H9 (cell line): ENCODE measurements at regions not wholly inside any gene's neighbourhood (a gene's known extent, or its start where the extent isn't known, plus 50 kb on each side); places are given as distances from the start of the nearest gene placed in this dataset.

Experiments
- DNase-seq: peaks from one replicate; pipeline ENCODE4 v3.0.0-alpha.2; 2017
- H2AFZ ChIP-seq: one replicate; pipeline ENCODE4 v1.6.1; 2013; ENCODE audit warnings: mild to moderate bottlenecking, low read length, control low read depth, moderate library complexity
- H2AK5ac ChIP-seq: 2 replicates; pipeline ENCODE4 v1.6.1; 2013; ENCODE audit warnings: low read length, control low read depth, mixed read lengths; ENCODE audit not compliant: insufficient read length
- H2BK120ac ChIP-seq: one replicate; pipeline ENCODE4 v1.6.1; 2013; ENCODE audit warnings: low read depth, mild to moderate bottlenecking, low read length, control low read depth, inconsistent platforms; ENCODE audit not compliant: poor library complexity, severe bottlenecking
- H2BK12ac ChIP-seq: 2 replicates; pipeline ENCODE4 v1.6.1; 2013; ENCODE audit warnings: low read length, control low read depth, mixed read lengths, low read depth; ENCODE audit not compliant: insufficient read length
- H2BK15ac ChIP-seq: 2 replicates; pipeline ENCODE4 v1.6.1; 2013; ENCODE audit warnings: low read depth, low read length, control low read depth
- H2BK20ac ChIP-seq: one replicate; pipeline ENCODE4 v1.6.1; 2013; ENCODE audit warnings: low read depth, mild to moderate bottlenecking, low read length, control low read depth, inconsistent platforms; ENCODE audit not compliant: poor library complexity, severe bottlenecking
- H2BK5ac ChIP-seq: 2 replicates; pipeline ENCODE4 v1.6.1; 2013; ENCODE audit warnings: low read length, control low read depth, mixed read lengths; ENCODE audit not compliant: insufficient read length
- H3K14ac ChIP-seq: 2 replicates; pipeline ENCODE4 v1.6.1; 2013; ENCODE audit warnings: low read length, control low read depth; ENCODE audit not compliant: insufficient read depth
- H3K18ac ChIP-seq: 2 replicates; pipeline ENCODE4 v1.6.1; 2013; ENCODE audit warnings: low read depth, mild to moderate bottlenecking, mixed read lengths, low read length, control low read depth; ENCODE audit not compliant: insufficient read length
- H3K23ac ChIP-seq: 2 replicates; pipeline ENCODE4 v1.6.1; 2013; ENCODE audit warnings: low read length, control low read depth, mixed read lengths, low read depth; ENCODE audit not compliant: insufficient read length
- H3K23me2 ChIP-seq: 2 replicates; pipeline ENCODE4 v1.6.1; 2013; ENCODE audit warnings: low read depth, mild to moderate bottlenecking, mixed read lengths, low read length, control low read depth; ENCODE audit not compliant: insufficient read length, poor library complexity, severe bottlenecking
- H3K27ac ChIP-seq: 2 replicates; pipeline ENCODE4 v1.5.1; 2013; ENCODE audit warnings: low read length, control low read depth, mixed read lengths, low read depth; ENCODE audit not compliant: insufficient read length
- H3K27me3 ChIP-seq: 2 replicates; pipeline ENCODE4 v1.6.1; 2013; ENCODE audit warnings: low read length, control low read depth, inconsistent platforms; ENCODE audit not compliant: insufficient read depth
- H3K4ac ChIP-seq: 2 replicates; pipeline ENCODE4 v1.6.1; 2013; ENCODE audit warnings: low read depth, mild to moderate bottlenecking, control low read depth, inconsistent platforms, low read length, moderate library complexity
- H3K4me1 ChIP-seq: 2 replicates; pipeline ENCODE4 v1.6.1; 2013; ENCODE audit warnings: low read length, control low read depth, inconsistent platforms; ENCODE audit not compliant: insufficient read depth
- H3K4me2 ChIP-seq: 2 replicates; pipeline ENCODE4 v1.6.1; 2013; ENCODE audit warnings: low read length, control low read depth, mixed read lengths; ENCODE audit not compliant: insufficient read length, insufficient read depth
- H3K56ac ChIP-seq: 2 replicates; pipeline ENCODE4 v1.6.1; 2013; ENCODE audit warnings: low read depth, mild to moderate bottlenecking, mixed read lengths, low read length, control low read depth; ENCODE audit not compliant: insufficient read length
- H3K79me1 ChIP-seq: 2 replicates; pipeline ENCODE4 v1.6.1; 2013; ENCODE audit warnings: low read depth, mild to moderate bottlenecking, moderate library complexity, low read length, control low read depth, inconsistent platforms; ENCODE audit not compliant: insufficient read depth, poor library complexity, severe bottlenecking
- H3K79me2 ChIP-seq: 2 replicates; pipeline ENCODE4 v1.6.1; 2013; ENCODE audit warnings: low read length, control low read depth, inconsistent platforms; ENCODE audit not compliant: insufficient read depth
- H3K9ac ChIP-seq: 2 replicates; pipeline ENCODE4 v1.6.1; 2013; ENCODE audit warnings: low read length, control low read depth, mixed read lengths; ENCODE audit not compliant: insufficient read length; ENCODE audit errors: extremely low read depth
- H3K9me3 ChIP-seq: one replicate; pipeline ENCODE4 v1.6.1; 2013; ENCODE audit warnings: low read depth, low read length, inconsistent platforms; ENCODE audit not compliant: control insufficient read depth
- H3T11ph ChIP-seq: one replicate; pipeline ENCODE4 v1.6.1; 2013; ENCODE audit warnings: mild to moderate bottlenecking, low read length, control low read depth, inconsistent platforms
- H4K20me1 ChIP-seq: one replicate; pipeline ENCODE4 v1.6.1; 2013; ENCODE audit not compliant: control insufficient read depth, insufficient read length, insufficient read depth
- H4K5ac ChIP-seq: 2 replicates; pipeline ENCODE4 v1.6.1; 2013; ENCODE audit warnings: low read depth, mild to moderate bottlenecking, mixed read lengths, low read length, control low read depth; ENCODE audit not compliant: insufficient read length
- H4K8ac ChIP-seq: replicated peaks from 2 replicates; pipeline ENCODE4 v1.6.1; 2013; ENCODE audit warnings: low read length, control low read depth, mixed read lengths, low read depth; ENCODE audit not compliant: insufficient read length
- H4K91ac ChIP-seq: 2 replicates; pipeline ENCODE4 v1.6.1; 2013; ENCODE audit warnings: low read depth, mild to moderate bottlenecking, moderate library complexity, mixed read lengths, low read length, control low read depth; ENCODE audit not compliant: insufficient read length
- H3K27ac Mint-ChIP-seq, 3 experiments: 2 replicates in 2 of 3; 3 replicates in 1 of 3; pipeline ENCODE4 v1.8.0; 2020 to 2021; ENCODE audit warnings: mixed read lengths in 3 of 3, mild to moderate bottlenecking in 1 of 3, moderate library complexity in 1 of 3
- H3K27me3 Mint-ChIP-seq: 2 replicates; pipeline ENCODE4 v1.8.0; 2021; ENCODE audit warnings: low read depth, mild to moderate bottlenecking, moderate library complexity, mixed read lengths
- H3K36me3 Mint-ChIP-seq, 3 experiments: 2 replicates in 2 of 3; 3 replicates in 1 of 3; pipeline ENCODE4 v1.8.0; 2020 to 2021; ENCODE audit warnings: low read depth in 3 of 3, mixed read lengths in 3 of 3; ENCODE audit not compliant: insufficient read depth in 1 of 3
- H3K4me1 Mint-ChIP-seq, 2 experiments: 2 replicates each; pipeline ENCODE4 v1.8.0; 2020; ENCODE audit warnings: mixed read lengths in 2 of 2
- H3K4me3 Mint-ChIP-seq, 2 experiments: 2 replicates in 1 of 2; 3 replicates in 1 of 2; pipeline ENCODE4 v1.8.0; 2020 to 2021; ENCODE audit warnings: mild to moderate bottlenecking in 2 of 2, mixed read lengths in 2 of 2, moderate library complexity in 1 of 2
- H3K9me3 Mint-ChIP-seq, 2 experiments: 2 replicates in 1 of 2; 3 replicates in 1 of 2; pipeline ENCODE4 v1.8.0; 2020; ENCODE audit warnings: mild to moderate bottlenecking in 2 of 2, mixed read lengths in 2 of 2, moderate library complexity in 1 of 2
- CTCF ChIP-seq: fragments of 200-600 bp; sonication (generic); conservative IDR thresholded peaks from 3 replicates; pipeline ENCODE4 v1.8.0; 2021; ENCODE audit warnings: antibody characterized with exemption, mild to moderate bottlenecking
- WGBS: extraction: QIAGEN DNeasy Blood & Tissue Kit; methylation state at CpG from one replicate; pipeline ENCODE4 v1.1.7; 2013; ENCODE audit warnings: missing lambda C conversion rate, low lambda C conversion rate, mixed read lengths; ENCODE audit not compliant: insufficient read length; ENCODE audit errors: extremely low coverage; 5-methylcytosine and 5-hydroxymethylcytosine counted together

GRCh38 chr12:103241184-103241583, 254.6 kb downstream of the C12orf42 start:
- no peaks in the 10 kb centered on the region for H3K79me2 ChIP-seq
- Mint-ChIP-seq H3K9me3 (no peaks in the 10 kb centered on the region), H3K27ac (no peak overlapping the region), H3K4me3 (no peak overlapping the region), H3K4me1 (no peaks in the 10 kb centered on the region), H3K27me3 (no peaks in the 10 kb centered on the region), H3K36me3 (no peaks in the 10 kb centered on the region)
- no peak overlapping the region for H3K4ac ChIP-seq
- no peak for DNase-seq
- no peak overlapping the region for H4K5ac ChIP-seq
- no peak overlapping the region for H3T11ph ChIP-seq
- WGBS, result no CpG with 5 or more reads among the region's 2 CpGs
- no peak overlapping the region for H2AK5ac ChIP-seq
- H2BK5ac ChIP-seq, result no peak overlapping the region
- no peak overlapping the region for H4K91ac ChIP-seq
- H3K4me2 ChIP-seq, result no peak overlapping the region
- no peak overlapping the region for H2BK12ac ChIP-seq
- no peaks in the 10 kb centered on the region for H3K23me2 ChIP-seq
- H4K20me1 ChIP-seq, result no peaks in the 10 kb centered on the region
- no peaks in the 10 kb centered on the region for H3K4me1 ChIP-seq
- no peaks in the 10 kb centered on the region for H3K79me1 ChIP-seq
- H3K9ac ChIP-seq, result no peak overlapping the region
- H3K9me3 ChIP-seq, result no peaks in the 10 kb centered on the region
- no peaks in the 10 kb centered on the region; the same call in 1 of the 2 replicates for H3K27me3 ChIP-seq
- TF ChIP-seq CTCF, result no peak
- no peak overlapping the region for H3K27ac ChIP-seq
- no peak overlapping the region for H3K14ac ChIP-seq
- H2BK15ac ChIP-seq, result no peak overlapping the region
- no peak overlapping the region for H3K18ac ChIP-seq
- no peak overlapping the region for H4K8ac ChIP-seq
- H2AFZ ChIP-seq, result no peak overlapping the region
- H2BK120ac ChIP-seq, result no peak overlapping the region
- no peak overlapping the region for H3K56ac ChIP-seq
- no peak overlapping the region for H2BK20ac ChIP-seq
- H3K23ac ChIP-seq, result no peak overlapping the region
